Pancreas (tissue), 10 donors: ENCODE measurements at regions not wholly inside any gene's neighbourhood (a gene's known extent, or its start where the extent isn't known, plus 50 kb on each side); places are given as distances from the start of the nearest gene placed in this dataset.

Experiments used
- ATAC-seq, 4 donors: fragments of 200-7000 bp; cut with Tn5 transposase; one replicate each; pipeline versions ENCODE4 v1.8.0 to v1.9.1; 2020; ENCODE audit warnings: mild to moderate bottlenecking in 4 of 4, moderate library complexity in 4 of 4
- DNase-seq, 6 donors: peaks; one replicate each; pipeline ENCODE4 v3.0.0-alpha.2; 2020
- FAIRE-seq: peaks from 2 replicates; lab custom pipeline; 2012; peaks lifted over from hg19 to GRCh38; lab: Jason Lieb, UNC
- H3K27ac ChIP-seq, 4 donors: fragments of 200-600 bp; sonication (generic); 1 replicate in 3 of 4; 2 replicates in 1 of 4; pipeline versions ENCODE4 v1.5.0 to v1.8.0; 2020
- H3K27me3 ChIP-seq, 4 donors: fragments of 200-600 bp; one replicate each; pipeline ENCODE4 v1.8.0; 2021
- H3K36me3 ChIP-seq, 3 donors: fragments of 200-600 bp; sonication (generic) in 1 of 3; one replicate each; pipeline versions ENCODE4 v1.5.0 to v1.8.0; 2020 to 2021
- H3K4me1 ChIP-seq, 3 donors: fragments of 200-600 bp; one replicate each; pipeline ENCODE4 v1.8.0; 2021
- H3K4me3 ChIP-seq, 4 donors: fragments of 200-600 bp; sonication (generic) in 2 of 4; one replicate each; pipeline versions ENCODE4 v1.5.0 to v1.8.0; 2020 to 2021
- H3K9me3 ChIP-seq, 4 donors: fragments of 200-600 bp; one replicate each; pipeline ENCODE4 v1.8.0; 2021
- WGBS, 2 donors: extraction: QIAGEN DNeasy Blood & Tissue Kit; methylation state at CpG; one replicate each; pipeline ENCODE4 v1.1.7; 2013; 5-methylcytosine and 5-hydroxymethylcytosine counted together
- intact Hi-C, 3 donors: fragments of 100-400 bp; cut with DNase I; formaldehyde crosslinking; loops; one replicate each; pipeline versions ENCODE4 v1.11.1 to v1.14.2; 2022
- TF ChIP-seq, protein P1 (sequence below), 4 donors: fragments of 200-600 bp; sonication (generic) in 3 of 4; IDR thresholded peaks; one replicate each; pipeline versions ENCODE4 v1.5.0 to v1.8.0; 2021; ENCODE audit warnings: antibody characterized with exemption in 4 of 4
- donor health status: healthy with polysubstance abuse.
- donor health status: DM: no; HTN: no; CAD: no; lungs with moderate emphysema.
- donor health status: DM: no; HTN: no; CAD: no.
- donor health status: control.
- donor health status: control.
- donor health status: Bipolar disorder and iron deficiency.
- donor health status: DM: yes; HTN: yes; CAD: no.
- donor health status: DM: no; HTN: no; CAD: no.
- donor health status: DM: no; HTN: no; CAD: no.
- donor health status: DM: yes; HTN: yes; CAD: no.

DNA sequence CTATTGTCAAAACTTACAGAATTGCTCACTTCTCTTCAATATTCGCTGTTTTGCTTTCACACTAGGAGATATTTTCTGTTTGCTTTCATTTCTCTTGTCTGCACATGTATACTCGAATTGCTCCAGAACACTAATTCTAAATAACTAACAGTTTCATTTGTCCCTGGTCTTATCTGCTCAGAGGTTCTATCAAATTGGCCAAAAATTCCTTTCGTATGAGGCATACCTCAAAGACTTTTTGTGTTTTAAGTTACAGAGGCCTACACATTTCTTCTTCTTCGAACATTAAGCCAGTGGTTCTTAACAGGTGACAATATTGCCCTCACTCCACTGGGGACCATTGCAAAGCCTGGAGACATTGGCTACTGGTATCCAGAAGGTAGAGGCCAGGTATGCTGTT is 1314.6 kb downstream of the EFNB2 start:
- no peaks in the 10 kb centered on the region for H3K27me3 ChIP-seq
- no peaks in the 10 kb centered on the region for H3K4me1 ChIP-seq
- no peak overlapping the region for H3K27ac ChIP-seq
- TF ChIP-seq, protein P1, sequence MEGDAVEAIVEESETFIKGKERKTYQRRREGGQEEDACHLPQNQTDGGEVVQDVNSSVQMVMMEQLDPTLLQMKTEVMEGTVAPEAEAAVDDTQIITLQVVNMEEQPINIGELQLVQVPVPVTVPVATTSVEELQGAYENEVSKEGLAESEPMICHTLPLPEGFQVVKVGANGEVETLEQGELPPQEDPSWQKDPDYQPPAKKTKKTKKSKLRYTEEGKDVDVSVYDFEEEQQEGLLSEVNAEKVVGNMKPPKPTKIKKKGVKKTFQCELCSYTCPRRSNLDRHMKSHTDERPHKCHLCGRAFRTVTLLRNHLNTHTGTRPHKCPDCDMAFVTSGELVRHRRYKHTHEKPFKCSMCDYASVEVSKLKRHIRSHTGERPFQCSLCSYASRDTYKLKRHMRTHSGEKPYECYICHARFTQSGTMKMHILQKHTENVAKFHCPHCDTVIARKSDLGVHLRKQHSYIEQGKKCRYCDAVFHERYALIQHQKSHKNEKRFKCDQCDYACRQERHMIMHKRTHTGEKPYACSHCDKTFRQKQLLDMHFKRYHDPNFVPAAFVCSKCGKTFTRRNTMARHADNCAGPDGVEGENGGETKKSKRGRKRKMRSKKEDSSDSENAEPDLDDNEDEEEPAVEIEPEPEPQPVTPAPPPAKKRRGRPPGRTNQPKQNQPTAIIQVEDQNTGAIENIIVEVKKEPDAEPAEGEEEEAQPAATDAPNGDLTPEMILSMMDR (IDR thresholded peaks at IDR 0.05) = no peak
- DNase-seq (no peak), ATAC-seq (no peak), FAIRE-seq (no peak)
- H3K4me3 ChIP-seq = no peak overlapping the region
- 52 to 72% methylated on average over 4 of the region's 4 CpGs for whole genome bisulfite sequencing, 2 donors
- H3K36me3 ChIP-seq = no peaks in the 10 kb centered on the region
- intact Hi-C loops = no loop called here
- H3K9me3 ChIP-seq = no peaks in the 10 kb centered on the region

DNA sequence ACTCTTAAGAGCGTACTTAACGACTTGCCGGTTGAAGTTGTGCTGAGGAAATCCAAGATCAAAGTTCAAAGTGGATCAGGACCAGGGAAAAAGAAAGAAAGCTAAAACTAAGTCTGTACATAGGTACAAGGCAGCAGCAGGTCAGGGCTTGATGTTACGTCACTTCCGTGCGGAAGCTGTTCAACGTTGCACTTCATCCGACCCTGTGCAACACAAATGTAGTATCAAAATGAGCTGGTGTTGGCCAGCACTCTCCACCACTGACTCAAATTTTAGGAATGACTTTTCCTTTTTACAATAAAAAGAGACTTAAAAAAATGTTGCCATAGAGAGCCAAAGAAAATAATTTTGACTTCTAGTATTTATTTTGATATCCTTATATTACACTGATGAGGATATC is 1315.4 kb downstream of the EFNB2 start:
- Histone ChIP-seq H3K36me3 (no peaks in the 10 kb centered on the region), H3K27me3 (no peaks in the 10 kb centered on the region), H3K4me3 (no peak overlapping the region), H3K27ac (no peak overlapping the region), H3K9me3 (no peaks in the 10 kb centered on the region), H3K4me1 (no peaks in the 10 kb centered on the region)
- TF ChIP-seq, protein P1 (IDR thresholded peaks at IDR 0.05) = no peak
- intact Hi-C loops = no loop called here
- no peak for DNase-seq
- 90 to 91% methylated on average over 8 of the region's 8 CpGs for WGBS, 2 donors
- ATAC-seq = no peak
- no peak for FAIRE-seq

DNA sequence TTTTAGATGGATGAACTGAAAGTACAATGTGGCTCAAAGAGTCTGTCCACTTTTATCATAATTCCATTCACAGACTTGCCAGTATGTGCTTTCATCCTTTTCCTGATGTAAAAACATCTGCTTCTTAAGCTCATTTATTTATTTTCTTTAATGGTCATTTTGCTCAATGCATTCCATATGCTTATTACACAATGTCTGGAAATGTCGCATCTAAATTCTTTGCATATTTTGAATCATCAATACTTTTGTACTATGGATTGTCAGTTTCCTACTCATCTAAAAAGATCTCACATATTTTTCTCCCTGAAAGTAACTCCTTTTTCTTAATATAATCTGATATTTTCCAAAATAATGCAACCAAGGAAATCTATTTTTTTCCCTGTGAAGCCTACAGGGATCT is 1315.8 kb downstream of the EFNB2 start:
- WGBS, 2 donors = 86% methylated on average over 1 of the region's 1 CpG
- no peaks in the 10 kb centered on the region for H3K4me1 ChIP-seq
- no peak overlapping the region for H3K27ac ChIP-seq
- no peaks in the 10 kb centered on the region for H3K27me3 ChIP-seq
- intact Hi-C loops = no loop called here
- H3K4me3 ChIP-seq = no peak overlapping the region
- DNase-seq (no peak), FAIRE-seq (no peak), ATAC-seq (no peak)
- TF ChIP-seq, protein P1 (IDR thresholded peaks at IDR 0.05) = no peak
- no peaks in the 10 kb centered on the region for H3K9me3 ChIP-seq
- no peaks in the 10 kb centered on the region for H3K36me3 ChIP-seq

DNA sequence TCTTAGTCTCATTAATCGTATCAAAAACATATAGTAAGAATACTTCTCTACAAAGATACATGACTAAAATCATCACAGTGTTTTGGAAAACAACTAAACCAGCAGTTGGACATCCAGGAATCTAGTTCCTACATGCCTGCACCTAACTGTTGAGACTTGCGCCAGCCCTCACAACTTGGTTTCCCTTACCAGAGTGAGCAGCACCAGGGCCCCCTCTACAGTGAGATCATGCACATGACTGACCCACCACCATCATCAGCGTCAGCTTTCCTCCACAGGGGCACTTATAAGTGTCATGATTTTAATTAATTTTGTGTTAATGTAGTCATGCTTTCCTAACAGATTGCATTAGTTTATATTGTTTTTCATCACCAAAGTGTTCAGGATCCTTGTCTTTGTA is 1322.0 kb downstream of the EFNB2 start:
- 79 to 89% methylated on average over 3 of the region's 3 CpGs for WGBS, 2 donors
- FAIRE-seq = no peak
- TF ChIP-seq, protein P1 (IDR thresholded peaks at IDR 0.05) = no peak
- intact Hi-C loops = no loop called here
- no peaks in the 10 kb centered on the region for H3K9me3 ChIP-seq
- no peak for ATAC-seq
- H3K27ac ChIP-seq = no peak overlapping the region
- no peak overlapping the region for H3K4me3 ChIP-seq
- no peaks in the 10 kb centered on the region for H3K4me1 ChIP-seq
- H3K36me3 ChIP-seq = no peaks in the 10 kb centered on the region
- no peaks in the 10 kb centered on the region for H3K27me3 ChIP-seq
- no peak for DNase-seq

DNA sequence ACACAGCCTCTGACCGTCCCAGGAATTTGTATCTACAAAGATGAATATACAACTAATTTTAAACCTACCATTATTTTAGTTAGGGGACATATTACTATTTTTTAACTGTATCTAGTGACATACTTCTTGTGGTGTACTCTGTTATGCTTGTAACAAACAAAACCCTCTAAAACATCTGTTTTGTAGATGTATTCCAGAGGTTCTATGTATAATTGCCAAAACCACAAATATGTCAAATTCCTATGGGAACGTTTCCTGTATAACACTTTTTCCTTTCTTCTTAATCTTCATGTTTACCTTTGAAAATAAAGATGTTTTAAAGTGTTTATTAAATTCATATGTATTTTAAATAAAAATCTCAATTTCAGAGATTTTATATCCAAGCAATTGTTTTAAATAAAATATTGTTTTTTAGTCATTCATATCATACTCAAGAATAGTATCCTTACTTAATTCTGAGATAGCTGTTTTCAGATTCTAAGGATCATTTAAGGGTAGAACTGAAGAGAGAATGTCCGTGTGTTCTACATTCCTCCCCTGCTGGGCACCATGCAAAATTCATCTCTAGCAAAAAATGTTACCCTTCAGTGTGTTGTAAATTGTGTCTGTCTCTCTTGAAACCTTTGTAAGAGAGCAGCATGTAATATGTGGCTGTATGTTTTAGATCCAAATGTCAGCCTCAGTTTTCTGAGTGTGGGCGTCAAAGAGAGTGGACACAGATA is 1327.7 kb downstream of the EFNB2 start:
- no peak overlapping the region for H3K27ac ChIP-seq
- TF ChIP-seq, protein P1 (IDR thresholded peaks at IDR 0.05) = no peak
- no peaks in the 10 kb centered on the region for H3K36me3 ChIP-seq
- ATAC-seq = no peak
- no peak for DNase-seq
- no peaks in the 10 kb centered on the region for H3K27me3 ChIP-seq
- intact Hi-C loops = no loop called here
- H3K4me1 ChIP-seq = no peaks in the 10 kb centered on the region
- FAIRE-seq = peak; percentile 72
- no peak overlapping the region for H3K4me3 ChIP-seq
- WGBS, 2 donors = 34 to 48% methylated on average over 4 of the region's 4 CpGs
- H3K9me3 ChIP-seq = no peaks in the 10 kb centered on the region
